ENCODE measurements at regions not wholly inside any gene's neighbourhood (a gene's known extent, or its start where the extent isn't known, plus 50 kb on each side); places are given as distances from the start of the nearest gene placed in this dataset.

DNA sequence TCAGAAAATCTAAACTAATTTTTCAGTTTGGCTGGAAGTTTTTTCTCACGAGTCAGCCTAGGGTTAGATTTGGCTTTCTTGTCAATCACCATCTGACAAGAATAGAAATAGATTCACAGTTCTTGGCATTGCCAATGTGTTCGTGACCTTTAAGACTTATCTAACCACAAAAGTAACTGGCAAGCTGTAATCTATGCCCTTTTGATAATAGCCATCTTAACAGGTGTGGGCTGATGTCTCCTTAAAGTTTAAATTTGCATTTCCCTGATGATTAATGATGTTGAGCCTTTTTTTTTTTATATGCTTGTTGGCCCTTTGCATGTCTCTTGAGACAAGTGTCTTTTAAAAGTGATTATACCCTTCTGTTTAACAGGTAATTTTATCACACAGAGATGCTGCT is 460.3 kb upstream of the PRKX start:
- Histone ChIP-seq H3K27ac (ENCODE audit: low read depth in 1 of 2, low read length in 2 of 2) (no peak overlapping the region), H3K36me3 (ENCODE audit: insufficient read depth, low read length) (no peaks in the 10 kb centered on the region), H3K27me3 (ENCODE audit: control insufficient read depth in 1 of 2, insufficient read depth in 2 of 2, low read length in 2 of 2) (no peaks in the 10 kb centered on the region), H3K4me1 (ENCODE audit: insufficient read depth, low read length) (no peaks in the 10 kb centered on the region), H3K4me3 (ENCODE audit: low read length) (no peak overlapping the region), H3K9me3 (ENCODE audit: control insufficient read depth in 1 of 2, insufficient read depth in 1 of 2, low read length in 2 of 2) (no peaks in the 10 kb centered on the region)
- Mint-ChIP-seq H3K27ac (no peak overlapping the region), H3K9me3 (no peaks in the 10 kb centered on the region), H3K36me3 (ENCODE audit: low read depth) (no peaks in the 10 kb centered on the region), H3K4me3 (no peak overlapping the region), H3K27me3 (no peaks in the 10 kb centered on the region), H3K4me1 (ENCODE audit: low read depth) (no peaks in the 10 kb centered on the region)
- ATAC-seq (ENCODE audit: poor library complexity) (no peak), DNase-seq (no peak)
- POLR2A ChIA-PET = no interaction called here
- CTCF ChIA-PET = no interaction called here
- TF ChIP-seq, protein P1, sequence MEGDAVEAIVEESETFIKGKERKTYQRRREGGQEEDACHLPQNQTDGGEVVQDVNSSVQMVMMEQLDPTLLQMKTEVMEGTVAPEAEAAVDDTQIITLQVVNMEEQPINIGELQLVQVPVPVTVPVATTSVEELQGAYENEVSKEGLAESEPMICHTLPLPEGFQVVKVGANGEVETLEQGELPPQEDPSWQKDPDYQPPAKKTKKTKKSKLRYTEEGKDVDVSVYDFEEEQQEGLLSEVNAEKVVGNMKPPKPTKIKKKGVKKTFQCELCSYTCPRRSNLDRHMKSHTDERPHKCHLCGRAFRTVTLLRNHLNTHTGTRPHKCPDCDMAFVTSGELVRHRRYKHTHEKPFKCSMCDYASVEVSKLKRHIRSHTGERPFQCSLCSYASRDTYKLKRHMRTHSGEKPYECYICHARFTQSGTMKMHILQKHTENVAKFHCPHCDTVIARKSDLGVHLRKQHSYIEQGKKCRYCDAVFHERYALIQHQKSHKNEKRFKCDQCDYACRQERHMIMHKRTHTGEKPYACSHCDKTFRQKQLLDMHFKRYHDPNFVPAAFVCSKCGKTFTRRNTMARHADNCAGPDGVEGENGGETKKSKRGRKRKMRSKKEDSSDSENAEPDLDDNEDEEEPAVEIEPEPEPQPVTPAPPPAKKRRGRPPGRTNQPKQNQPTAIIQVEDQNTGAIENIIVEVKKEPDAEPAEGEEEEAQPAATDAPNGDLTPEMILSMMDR (IDR thresholded peaks at IDR 0.05) = no peak
- intact Hi-C loops (cut with DNase I, micrococcal nuclease) = no loop called here

DNA sequence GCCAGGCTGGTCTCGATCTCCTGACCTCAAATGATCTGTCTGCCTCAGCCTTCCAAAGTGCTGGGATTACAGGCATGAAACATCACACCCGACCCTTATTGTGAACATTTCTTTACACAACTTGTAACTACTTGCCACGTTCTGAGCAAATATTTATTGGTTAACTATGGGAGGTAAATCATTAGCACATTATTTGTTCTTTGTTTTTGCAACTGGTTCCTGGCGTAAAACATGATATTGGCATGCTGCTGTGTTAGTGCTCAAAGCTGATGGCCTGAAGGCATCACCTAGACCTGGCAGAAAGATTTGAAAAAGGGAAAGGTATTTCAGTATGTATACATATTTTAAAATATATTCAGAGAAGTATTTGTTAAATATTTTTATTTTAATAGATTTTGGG is 438.3 kb upstream of the PRKX start:
- Histone ChIP-seq H3K36me3 (ENCODE audit: insufficient read depth, low read length) (no peaks in the 10 kb centered on the region), H3K27ac (ENCODE audit: low read depth in 1 of 2, low read length in 2 of 2) (no peak overlapping the region), H3K27me3 (ENCODE audit: control insufficient read depth in 1 of 2, insufficient read depth in 2 of 2, low read length in 2 of 2) (no peaks in the 10 kb centered on the region), H3K9me3 (ENCODE audit: control insufficient read depth in 1 of 2, insufficient read depth in 1 of 2, low read length in 2 of 2) (no peaks in the 10 kb centered on the region), H3K4me3 (ENCODE audit: low read length) (no peak overlapping the region), H3K4me1 (ENCODE audit: insufficient read depth, low read length) (no peaks in the 10 kb centered on the region)
- CTCF ChIA-PET = no interaction called here
- Mint-ChIP-seq H3K4me3 (no peak overlapping the region), H3K27ac (no peak overlapping the region), H3K9me3 (no peaks in the 10 kb centered on the region), H3K4me1 (ENCODE audit: low read depth) (no peaks in the 10 kb centered on the region), H3K27me3 (no peaks in the 10 kb centered on the region), H3K36me3 (ENCODE audit: low read depth) (no peaks in the 10 kb centered on the region)
- no peak for ATAC-seq (ENCODE audit: poor library complexity)
- DNase-seq = no peak
- intact Hi-C loops (cut with DNase I, micrococcal nuclease) = no loop called here
- POLR2A ChIA-PET = no interaction called here
- TF ChIP-seq, protein P1 (IDR thresholded peaks at IDR 0.05) = no peak

DNA sequence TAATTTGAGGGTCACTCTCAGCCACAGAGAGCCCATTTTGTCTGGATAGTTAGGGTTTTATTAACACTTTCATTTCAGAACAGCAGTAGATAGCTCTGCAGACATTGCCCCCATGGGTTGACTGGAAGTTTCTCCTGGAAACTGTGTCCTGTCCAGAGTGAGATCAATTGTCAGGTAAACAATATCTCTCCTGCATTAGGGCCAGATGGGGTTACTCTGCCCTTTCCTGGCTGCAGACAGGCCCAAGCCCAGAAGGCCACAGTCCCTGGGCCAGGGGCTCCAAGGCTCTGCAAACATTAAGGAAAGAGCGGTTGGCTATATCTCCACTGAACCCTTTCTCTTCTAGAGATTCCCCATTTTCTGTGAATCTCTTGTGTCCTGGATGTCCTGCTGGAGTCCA is 436.8 kb upstream of the PRKX start:
- Histone ChIP-seq H3K4me1 (ENCODE audit: insufficient read depth, low read length) (no peaks in the 10 kb centered on the region), H3K27ac (ENCODE audit: low read depth in 1 of 2, low read length in 2 of 2) (no peak overlapping the region), H3K27me3 (ENCODE audit: control insufficient read depth in 1 of 2, insufficient read depth in 2 of 2, low read length in 2 of 2) (no peaks in the 10 kb centered on the region), H3K36me3 (ENCODE audit: insufficient read depth, low read length) (no peaks in the 10 kb centered on the region), H3K4me3 (ENCODE audit: low read length) (no peak overlapping the region), H3K9me3 (ENCODE audit: control insufficient read depth in 1 of 2, insufficient read depth in 1 of 2, low read length in 2 of 2) (no peaks in the 10 kb centered on the region)
- intact Hi-C loops (cut with DNase I, micrococcal nuclease) = no loop called here
- no peaks in the 10 kb centered on the region for H3K36me3 Mint-ChIP-seq (ENCODE audit: low read depth)
- no peaks in the 10 kb centered on the region for H3K27me3 Mint-ChIP-seq
- no peak for ATAC-seq (ENCODE audit: poor library complexity)
- no peaks in the 10 kb centered on the region for H3K4me1 Mint-ChIP-seq (ENCODE audit: low read depth)
- TF ChIP-seq, protein P1 (IDR thresholded peaks at IDR 0.05) = no peak
- H3K27ac Mint-ChIP-seq = no peak overlapping the region
- no peak for DNase-seq
- ChIA-PET POLR2A (no interaction called here), CTCF (no interaction called here)
- H3K4me3 Mint-ChIP-seq = no peak overlapping the region
- H3K9me3 Mint-ChIP-seq = no peaks in the 10 kb centered on the region

All from CD4-positive, alpha-beta T cell (primary cell).